ENCODE measurements at regions not wholly inside any gene's neighbourhood (a gene's known extent, or its start where the extent isn't known, plus 50 kb on each side); places are given as distances from the start of the nearest gene placed in this dataset.

- Mint-ChIP-seq H3K27ac (ENCODE audit: unreplicated experiment) (no peak overlapping the region), H3K9me3 (ENCODE audit: unreplicated experiment) (peaks cover 23% of the 10 kb centered on the region), H3K4me3 (ENCODE audit: unreplicated experiment) (no peak overlapping the region), H3K36me3 (ENCODE audit: insufficient read depth, unreplicated experiment) (no peaks in the 10 kb centered on the region), H3K27me3 (ENCODE audit: insufficient read depth, unreplicated experiment) (no peaks in the 10 kb centered on the region), H3K4me1 (ENCODE audit: low read depth, unreplicated experiment) (no peaks in the 10 kb centered on the region)
- Histone ChIP-seq H3K36me3 (ENCODE audit: control insufficient read depth, insufficient read depth, low read length) (no peaks in the 10 kb centered on the region), H3K9me3 (0 out of 2 replicates have a peak, but pooled peaks cover 6% of the 10 kb centered on the region), H3K4me1 (no peaks in the 10 kb centered on the region), H3K27me3 (replicated peaks; ENCODE audit: control insufficient read depth, insufficient read depth, low read length) (no peaks in the 10 kb centered on the region), H3K4me3 (ENCODE audit: low read depth, low read length) (no peak overlapping the region)
- TF ChIP-seq CTCF (IDR thresholded peaks at IDR 0.05; ENCODE audit: insufficient read depth in 1 of 2, low read depth in 1 of 2, low read length in 1 of 2, severe bottlenecking in 1 of 2, unreplicated experiment in 1 of 2): no peak
- no peak for DNase-seq
- ChIA-PET CTCF (no interaction called here), POLR2A (no interaction called here)
- intact Hi-C loops (cut with micrococcal nuclease; ENCODE audit: unreplicated experiment): no loop called here
- BruUV-seq (replicated peaks): no TSS peak
Observed at GRCh38 chr3:104126864-104127553, 1239.7 kb upstream of the ALCAM start.

GRCh38 chr3:104127830-104128229 is 1238.9 kb upstream of the ALCAM start:
- H3K4me1 ChIP-seq: no peaks in the 10 kb centered on the region
- intact Hi-C loops (cut with micrococcal nuclease; ENCODE audit: unreplicated experiment): no loop called here
- no peak overlapping the region for H3K4me3 Mint-ChIP-seq (ENCODE audit: unreplicated experiment)
- ChIA-PET CTCF (no interaction called here), POLR2A (no interaction called here)
- no peaks in the 10 kb centered on the region for H3K36me3 Mint-ChIP-seq (ENCODE audit: insufficient read depth, unreplicated experiment)
- no peaks in the 10 kb centered on the region for H3K4me1 Mint-ChIP-seq (ENCODE audit: low read depth, unreplicated experiment)
- BruUV-seq (replicated peaks): no TSS peak
- no peaks in the 10 kb centered on the region for H3K27me3 ChIP-seq (replicated peaks; ENCODE audit: control insufficient read depth, insufficient read depth, low read length)
- no peaks in the 10 kb centered on the region for H3K36me3 ChIP-seq (ENCODE audit: control insufficient read depth, insufficient read depth, low read length)
- peaks cover 23% of the 10 kb centered on the region for H3K9me3 Mint-ChIP-seq (ENCODE audit: unreplicated experiment)
- no peak for DNase-seq
- no peak for TF ChIP-seq CTCF (IDR thresholded peaks at IDR 0.05; ENCODE audit: insufficient read depth in 1 of 2, low read depth in 1 of 2, low read length in 1 of 2, severe bottlenecking in 1 of 2, unreplicated experiment in 1 of 2)
- no peak overlapping the region for H3K4me3 ChIP-seq (ENCODE audit: low read depth, low read length)
- H3K27me3 Mint-ChIP-seq (ENCODE audit: insufficient read depth, unreplicated experiment): no peaks in the 10 kb centered on the region
- no peak overlapping the region for H3K27ac Mint-ChIP-seq (ENCODE audit: unreplicated experiment)
- H3K9me3 ChIP-seq: 0 out of 2 replicates have a peak, but pooled peaks cover 6% of the 10 kb centered on the region

GRCh38 chr3:104132566-104133403 is 1233.9 kb upstream of the ALCAM start:
- intact Hi-C loops (cut with micrococcal nuclease; ENCODE audit: unreplicated experiment): no loop called here
- Histone ChIP-seq H3K4me3 (ENCODE audit: low read depth, low read length) (no peak overlapping the region), H3K36me3 (ENCODE audit: control insufficient read depth, insufficient read depth, low read length) (no peaks in the 10 kb centered on the region), H3K27me3 (replicated peaks; ENCODE audit: control insufficient read depth, insufficient read depth, low read length) (no peaks in the 10 kb centered on the region), H3K9me3 (0 out of 2 replicates have a peak, but pooled peaks cover 6% of the 10 kb centered on the region), H3K4me1 (no peaks in the 10 kb centered on the region)
- no peak overlapping the region for H3K4me3 Mint-ChIP-seq (ENCODE audit: unreplicated experiment)
- no peak for DNase-seq
- no peak for TF ChIP-seq CTCF (IDR thresholded peaks at IDR 0.05; ENCODE audit: insufficient read depth in 1 of 2, low read depth in 1 of 2, low read length in 1 of 2, severe bottlenecking in 1 of 2, unreplicated experiment in 1 of 2)
- ChIA-PET CTCF (no interaction called here), POLR2A (no interaction called here)
- no peaks in the 10 kb centered on the region for H3K27me3 Mint-ChIP-seq (ENCODE audit: insufficient read depth, unreplicated experiment)
- no TSS peak for BruUV-seq (replicated peaks)
- H3K9me3 Mint-ChIP-seq (ENCODE audit: unreplicated experiment): peaks cover 15% of the 10 kb centered on the region
- H3K4me1 Mint-ChIP-seq (ENCODE audit: low read depth, unreplicated experiment): no peaks in the 10 kb centered on the region
- H3K36me3 Mint-ChIP-seq (ENCODE audit: insufficient read depth, unreplicated experiment): no peaks in the 10 kb centered on the region
- H3K27ac Mint-ChIP-seq (ENCODE audit: unreplicated experiment): no peak overlapping the region

All from Caco-2 (cell line).